H9 (cell line): ENCODE measurements at regions not wholly inside any gene's neighbourhood (a gene's known extent, or its start where the extent isn't known, plus 50 kb on each side); places are given as distances from the start of the nearest gene placed in this dataset.

Experiments
- DNase-seq: peaks from one replicate; pipeline ENCODE4 v3.0.0-alpha.2; 2017
- H2AFZ ChIP-seq: one replicate; pipeline ENCODE4 v1.6.1; 2013; ENCODE audit warnings: mild to moderate bottlenecking, low read length, control low read depth, moderate library complexity
- H2AK5ac ChIP-seq: 2 replicates; pipeline ENCODE4 v1.6.1; 2013; ENCODE audit warnings: low read length, control low read depth, mixed read lengths; ENCODE audit not compliant: insufficient read length
- H2BK120ac ChIP-seq: one replicate; pipeline ENCODE4 v1.6.1; 2013; ENCODE audit warnings: low read depth, mild to moderate bottlenecking, low read length, control low read depth, inconsistent platforms; ENCODE audit not compliant: poor library complexity, severe bottlenecking
- H2BK12ac ChIP-seq: 2 replicates; pipeline ENCODE4 v1.6.1; 2013; ENCODE audit warnings: low read length, control low read depth, mixed read lengths, low read depth; ENCODE audit not compliant: insufficient read length
- H2BK15ac ChIP-seq: 2 replicates; pipeline ENCODE4 v1.6.1; 2013; ENCODE audit warnings: low read depth, low read length, control low read depth
- H2BK20ac ChIP-seq: one replicate; pipeline ENCODE4 v1.6.1; 2013; ENCODE audit warnings: low read depth, mild to moderate bottlenecking, low read length, control low read depth, inconsistent platforms; ENCODE audit not compliant: poor library complexity, severe bottlenecking
- H2BK5ac ChIP-seq: 2 replicates; pipeline ENCODE4 v1.6.1; 2013; ENCODE audit warnings: low read length, control low read depth, mixed read lengths; ENCODE audit not compliant: insufficient read length
- H3K14ac ChIP-seq: 2 replicates; pipeline ENCODE4 v1.6.1; 2013; ENCODE audit warnings: low read length, control low read depth; ENCODE audit not compliant: insufficient read depth
- H3K18ac ChIP-seq: 2 replicates; pipeline ENCODE4 v1.6.1; 2013; ENCODE audit warnings: low read depth, mild to moderate bottlenecking, mixed read lengths, low read length, control low read depth; ENCODE audit not compliant: insufficient read length
- H3K23ac ChIP-seq: 2 replicates; pipeline ENCODE4 v1.6.1; 2013; ENCODE audit warnings: low read length, control low read depth, mixed read lengths, low read depth; ENCODE audit not compliant: insufficient read length
- H3K23me2 ChIP-seq: 2 replicates; pipeline ENCODE4 v1.6.1; 2013; ENCODE audit warnings: low read depth, mild to moderate bottlenecking, mixed read lengths, low read length, control low read depth; ENCODE audit not compliant: insufficient read length, poor library complexity, severe bottlenecking
- H3K27ac ChIP-seq: 2 replicates; pipeline ENCODE4 v1.5.1; 2013; ENCODE audit warnings: low read length, control low read depth, mixed read lengths, low read depth; ENCODE audit not compliant: insufficient read length
- H3K27me3 ChIP-seq: 2 replicates; pipeline ENCODE4 v1.6.1; 2013; ENCODE audit warnings: low read length, control low read depth, inconsistent platforms; ENCODE audit not compliant: insufficient read depth
- H3K4ac ChIP-seq: 2 replicates; pipeline ENCODE4 v1.6.1; 2013; ENCODE audit warnings: low read depth, mild to moderate bottlenecking, control low read depth, inconsistent platforms, low read length, moderate library complexity
- H3K4me1 ChIP-seq: 2 replicates; pipeline ENCODE4 v1.6.1; 2013; ENCODE audit warnings: low read length, control low read depth, inconsistent platforms; ENCODE audit not compliant: insufficient read depth
- H3K4me2 ChIP-seq: 2 replicates; pipeline ENCODE4 v1.6.1; 2013; ENCODE audit warnings: low read length, control low read depth, mixed read lengths; ENCODE audit not compliant: insufficient read length, insufficient read depth
- H3K56ac ChIP-seq: 2 replicates; pipeline ENCODE4 v1.6.1; 2013; ENCODE audit warnings: low read depth, mild to moderate bottlenecking, mixed read lengths, low read length, control low read depth; ENCODE audit not compliant: insufficient read length
- H3K79me1 ChIP-seq: 2 replicates; pipeline ENCODE4 v1.6.1; 2013; ENCODE audit warnings: low read depth, mild to moderate bottlenecking, moderate library complexity, low read length, control low read depth, inconsistent platforms; ENCODE audit not compliant: insufficient read depth, poor library complexity, severe bottlenecking
- H3K79me2 ChIP-seq: 2 replicates; pipeline ENCODE4 v1.6.1; 2013; ENCODE audit warnings: low read length, control low read depth, inconsistent platforms; ENCODE audit not compliant: insufficient read depth
- H3K9ac ChIP-seq: 2 replicates; pipeline ENCODE4 v1.6.1; 2013; ENCODE audit warnings: low read length, control low read depth, mixed read lengths; ENCODE audit not compliant: insufficient read length; ENCODE audit errors: extremely low read depth
- H3K9me3 ChIP-seq: one replicate; pipeline ENCODE4 v1.6.1; 2013; ENCODE audit warnings: low read depth, low read length, inconsistent platforms; ENCODE audit not compliant: control insufficient read depth
- H3T11ph ChIP-seq: one replicate; pipeline ENCODE4 v1.6.1; 2013; ENCODE audit warnings: mild to moderate bottlenecking, low read length, control low read depth, inconsistent platforms
- H4K20me1 ChIP-seq: one replicate; pipeline ENCODE4 v1.6.1; 2013; ENCODE audit not compliant: control insufficient read depth, insufficient read length, insufficient read depth
- H4K5ac ChIP-seq: 2 replicates; pipeline ENCODE4 v1.6.1; 2013; ENCODE audit warnings: low read depth, mild to moderate bottlenecking, mixed read lengths, low read length, control low read depth; ENCODE audit not compliant: insufficient read length
- H4K8ac ChIP-seq: replicated peaks from 2 replicates; pipeline ENCODE4 v1.6.1; 2013; ENCODE audit warnings: low read length, control low read depth, mixed read lengths, low read depth; ENCODE audit not compliant: insufficient read length
- H4K91ac ChIP-seq: 2 replicates; pipeline ENCODE4 v1.6.1; 2013; ENCODE audit warnings: low read depth, mild to moderate bottlenecking, moderate library complexity, mixed read lengths, low read length, control low read depth; ENCODE audit not compliant: insufficient read length
- H3K27ac Mint-ChIP-seq, 3 experiments: 2 replicates in 2 of 3; 3 replicates in 1 of 3; pipeline ENCODE4 v1.8.0; 2020 to 2021; ENCODE audit warnings: mixed read lengths in 3 of 3, mild to moderate bottlenecking in 1 of 3, moderate library complexity in 1 of 3
- H3K27me3 Mint-ChIP-seq: 2 replicates; pipeline ENCODE4 v1.8.0; 2021; ENCODE audit warnings: low read depth, mild to moderate bottlenecking, moderate library complexity, mixed read lengths
- H3K36me3 Mint-ChIP-seq, 3 experiments: 2 replicates in 2 of 3; 3 replicates in 1 of 3; pipeline ENCODE4 v1.8.0; 2020 to 2021; ENCODE audit warnings: low read depth in 3 of 3, mixed read lengths in 3 of 3; ENCODE audit not compliant: insufficient read depth in 1 of 3
- H3K4me1 Mint-ChIP-seq, 2 experiments: 2 replicates each; pipeline ENCODE4 v1.8.0; 2020; ENCODE audit warnings: mixed read lengths in 2 of 2
- H3K4me3 Mint-ChIP-seq, 2 experiments: 2 replicates in 1 of 2; 3 replicates in 1 of 2; pipeline ENCODE4 v1.8.0; 2020 to 2021; ENCODE audit warnings: mild to moderate bottlenecking in 2 of 2, mixed read lengths in 2 of 2, moderate library complexity in 1 of 2
- H3K9me3 Mint-ChIP-seq, 2 experiments: 2 replicates in 1 of 2; 3 replicates in 1 of 2; pipeline ENCODE4 v1.8.0; 2020; ENCODE audit warnings: mild to moderate bottlenecking in 2 of 2, mixed read lengths in 2 of 2, moderate library complexity in 1 of 2
- WGBS: extraction: QIAGEN DNeasy Blood & Tissue Kit; methylation state at CpG from one replicate; pipeline ENCODE4 v1.1.7; 2013; ENCODE audit warnings: missing lambda C conversion rate, low lambda C conversion rate, mixed read lengths; ENCODE audit not compliant: insufficient read length; ENCODE audit errors: extremely low coverage; 5-methylcytosine and 5-hydroxymethylcytosine counted together
- TF ChIP-seq, protein P1 (sequence below): fragments of 200-600 bp; sonication (generic); conservative IDR thresholded peaks from 3 replicates; pipeline ENCODE4 v1.8.0; 2021; ENCODE audit warnings: antibody characterized with exemption, mild to moderate bottlenecking

DNA sequence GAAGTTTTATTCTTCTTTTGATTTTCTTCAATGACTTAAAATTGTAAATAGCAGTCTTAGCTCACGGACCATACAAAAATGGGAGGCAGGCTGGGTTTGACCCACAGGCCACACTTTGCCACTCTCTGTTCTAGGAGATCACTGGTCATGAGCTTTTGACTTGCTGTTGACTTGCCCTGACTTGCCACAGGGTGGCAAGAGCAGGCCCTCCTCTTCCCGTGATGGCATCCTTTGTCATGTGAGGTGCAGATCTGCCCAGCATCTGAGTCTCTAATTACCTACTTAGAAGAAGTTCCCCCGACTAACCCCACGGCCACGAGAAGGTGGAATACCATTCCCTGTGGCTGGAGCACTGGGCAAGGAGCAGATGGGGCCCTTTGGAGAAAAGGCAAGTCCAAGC, 81.0 kb upstream of the SCAF11 start:
- WGBS, result no CpG with 5 or more reads among the region's 5 CpGs
- no peak overlapping the region for H3T11ph ChIP-seq
- H3K4ac ChIP-seq, result no peak overlapping the region
- no peak overlapping the region for H3K56ac ChIP-seq
- DNase-seq, result no peak
- no peak overlapping the region for H3K23ac ChIP-seq
- no peak overlapping the region for H3K18ac ChIP-seq
- no peak overlapping the region for H3K27ac Mint-ChIP-seq
- H2BK20ac ChIP-seq, result no peak overlapping the region
- H2BK5ac ChIP-seq, result no peak overlapping the region
- no peak overlapping the region for H3K4me3 Mint-ChIP-seq
- H3K79me2 ChIP-seq, result no peaks in the 10 kb centered on the region
- H4K20me1 ChIP-seq, result no peaks in the 10 kb centered on the region
- H2BK15ac ChIP-seq, result no peak overlapping the region
- H3K14ac ChIP-seq, result no peak overlapping the region
- H4K91ac ChIP-seq, result no peak overlapping the region
- H3K27me3 ChIP-seq, result no peaks in the 10 kb centered on the region
- no peak overlapping the region for H2BK12ac ChIP-seq
- H3K36me3 Mint-ChIP-seq, result 0 out of 7 replicates have a peak, but pooled peaks cover 0 to 6% (median 0%) of the 10 kb centered on the region in 3 experiments
- H3K9me3 ChIP-seq, result no peaks in the 10 kb centered on the region
- no peaks in the 10 kb centered on the region for H3K23me2 ChIP-seq
- H2AFZ ChIP-seq, result no peak overlapping the region
- H3K9me3 Mint-ChIP-seq, result peaks cover 2 to 3% of the 10 kb centered on the region in 2 experiments; a peak in 2 of 5 replicates
- no peaks in the 10 kb centered on the region for H3K79me1 ChIP-seq
- no peak overlapping the region for H2BK120ac ChIP-seq
- H3K27me3 Mint-ChIP-seq, result no peaks in the 10 kb centered on the region; the same call in 1 of the 2 replicates
- no peak overlapping the region for H4K8ac ChIP-seq
- no peak overlapping the region for H2AK5ac ChIP-seq
- no peak overlapping the region for H3K9ac ChIP-seq
- H3K4me1 Mint-ChIP-seq, result peaks cover 0 to 2% of the 10 kb centered on the region in 2 experiments; a peak in 2 of 4 replicates
- TF ChIP-seq, protein P1, sequence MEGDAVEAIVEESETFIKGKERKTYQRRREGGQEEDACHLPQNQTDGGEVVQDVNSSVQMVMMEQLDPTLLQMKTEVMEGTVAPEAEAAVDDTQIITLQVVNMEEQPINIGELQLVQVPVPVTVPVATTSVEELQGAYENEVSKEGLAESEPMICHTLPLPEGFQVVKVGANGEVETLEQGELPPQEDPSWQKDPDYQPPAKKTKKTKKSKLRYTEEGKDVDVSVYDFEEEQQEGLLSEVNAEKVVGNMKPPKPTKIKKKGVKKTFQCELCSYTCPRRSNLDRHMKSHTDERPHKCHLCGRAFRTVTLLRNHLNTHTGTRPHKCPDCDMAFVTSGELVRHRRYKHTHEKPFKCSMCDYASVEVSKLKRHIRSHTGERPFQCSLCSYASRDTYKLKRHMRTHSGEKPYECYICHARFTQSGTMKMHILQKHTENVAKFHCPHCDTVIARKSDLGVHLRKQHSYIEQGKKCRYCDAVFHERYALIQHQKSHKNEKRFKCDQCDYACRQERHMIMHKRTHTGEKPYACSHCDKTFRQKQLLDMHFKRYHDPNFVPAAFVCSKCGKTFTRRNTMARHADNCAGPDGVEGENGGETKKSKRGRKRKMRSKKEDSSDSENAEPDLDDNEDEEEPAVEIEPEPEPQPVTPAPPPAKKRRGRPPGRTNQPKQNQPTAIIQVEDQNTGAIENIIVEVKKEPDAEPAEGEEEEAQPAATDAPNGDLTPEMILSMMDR, result no peak
- no peak overlapping the region for H4K5ac ChIP-seq
- no peaks in the 10 kb centered on the region for H3K4me1 ChIP-seq
- no peak overlapping the region for H3K4me2 ChIP-seq
- no peak overlapping the region for H3K27ac ChIP-seq
